Sciatic nerve (tissue), 2 donors: ENCODE measurements at regions not wholly inside any gene's neighbourhood (a gene's known extent, or its start where the extent isn't known, plus 50 kb on each side); places are given as distances from the start of the nearest gene placed in this dataset.
"Not testable (repeated sequence)": the region's sequence is repeated elsewhere in the genome, so short reads cannot be mapped to it uniquely, and the experiment has no call there.

Experiments used
- ATAC-seq: fragments of 200-7000 bp; cut with Tn5 transposase; one replicate; pipeline ENCODE4 v1.9.1; 2020; ENCODE audit warnings: mild to moderate bottlenecking, moderate library complexity
- DNase-seq: peaks from one replicate; pipeline ENCODE4 v3.0.0-alpha.2; 2020; ENCODE audit warnings: low spot score
- intact Hi-C: fragments of 100-400 bp; cut with DNase I; formaldehyde crosslinking; loops from one replicate; pipeline ENCODE4 v1.14.2; 2022
- donor health status: DM: no; HTN: no; CAD: no.
- donor health status: DM: no; HTN: no; CAD: no.

GRCh38 chr6:78365473-78365872, 501.9 kb upstream of the IRAK1BP1 start:
- intact Hi-C loops: no loop called here
- no peak for ATAC-seq
- DNase-seq: no peak

GRCh38 chr6:78377056-78377455, 490.3 kb upstream of the IRAK1BP1 start:
- no peak for ATAC-seq
- no peak for DNase-seq
- intact Hi-C loops: no loop called here

GRCh38 chr6:78379982-78380381, 487.4 kb upstream of the IRAK1BP1 start:
- ATAC-seq: no peak
- DNase-seq: no peak
- intact Hi-C loops: no loop called here

- DNase-seq (no peak), ATAC-seq (no peak)
- intact Hi-C loops: no loop called here
These were observed 486.8 kb upstream of the IRAK1BP1 start for GRCh38 chr6:78380541-78380940.

GRCh38 chr6:78383968-78384367, 483.4 kb upstream of the IRAK1BP1 start:
- no peak for DNase-seq
- ATAC-seq: no peak
- intact Hi-C loops: no loop called here

GRCh38 chr6:78386854-78387253, 480.5 kb upstream of the IRAK1BP1 start:
- intact Hi-C loops, DNase-seq, ATAC-seq: not testable (repeated sequence)

GRCh38 chr6:78390066-78390465, 477.3 kb upstream of the IRAK1BP1 start:
- intact Hi-C loops: no loop called here
- ATAC-seq (no peak), DNase-seq (no peak)

- no peak for DNase-seq
- no peak for ATAC-seq
- intact Hi-C loops: no loop called here
These were observed 469.9 kb upstream of the IRAK1BP1 start for GRCh38 chr6:78397499-78397898.

- DNase-seq (no peak), ATAC-seq (no peak)
- intact Hi-C loops: no loop called here
These were observed 469.1 kb upstream of the IRAK1BP1 start for GRCh38 chr6:78398292-78398691.

- intact Hi-C loops: no loop called here
- DNase-seq (no peak), ATAC-seq (no peak)
These were observed 467.3 kb upstream of the IRAK1BP1 start for GRCh38 chr6:78400076-78400475.

GRCh38 chr6:78427386-78427785, 440.0 kb upstream of the IRAK1BP1 start:
- DNase-seq (no peak), ATAC-seq (no peak)

GRCh38 chr6:78430521-78430920, 436.8 kb upstream of the IRAK1BP1 start:
- intact Hi-C loops: no loop called here
- DNase-seq (no peak), ATAC-seq (no peak)

More at GRCh38 chr6:78427386-78427785, 440.0 kb upstream of the IRAK1BP1 start:
- intact Hi-C loops: no loop called here

- ATAC-seq (no peak), DNase-seq (no peak)
- intact Hi-C loops: no loop called here
These were observed 431.7 kb upstream of the IRAK1BP1 start for GRCh38 chr6:78435671-78436070.

- ATAC-seq (no peak), DNase-seq (no peak)
- intact Hi-C loops: no loop called here
These were observed 431.0 kb upstream of the IRAK1BP1 start for GRCh38 chr6:78436335-78436734.

GRCh38 chr6:78438135-78438534, 429.2 kb upstream of the IRAK1BP1 start:
- ATAC-seq (no peak), DNase-seq (no peak)
- intact Hi-C loops: no loop called here

GRCh38 chr6:78460711-78461110, 406.6 kb upstream of the IRAK1BP1 start:
- ATAC-seq (no peak), DNase-seq (no peak)
- intact Hi-C loops: no loop called here

GRCh38 chr6:78462728-78463127, 404.6 kb upstream of the IRAK1BP1 start:
- no peak for ATAC-seq
- intact Hi-C loops: no loop called here
- DNase-seq: no peak

GRCh38 chr6:78465059-78465634, 402.2 kb upstream of the IRAK1BP1 start:
- intact Hi-C loops: no loop called here
- ATAC-seq: no peak
- DNase-seq: no peak

GRCh38 chr6:78476561-78476960, 390.8 kb upstream of the IRAK1BP1 start:
- intact Hi-C loops: no loop called here
- ATAC-seq (no peak), DNase-seq (no peak)

GRCh38 chr6:78482801-78483552, 384.4 kb upstream of the IRAK1BP1 start:
- ATAC-seq: no peak
- DNase-seq: no peak
- intact Hi-C loops: no loop called here
